GM18520 (cell line): ENCODE measurements at regions not wholly inside any gene's neighbourhood (a gene's known extent, or its start where the extent isn't known, plus 50 kb on each side); places are given as distances from the start of the nearest gene placed in this dataset.
"Not testable (repeated sequence)": the region's sequence is repeated elsewhere in the genome, so short reads cannot be mapped to it uniquely, and the experiment has no call there.

Experiments
- ATAC-seq: cut with Tn5 transposase; IDR thresholded peaks from one replicate; pipeline ENCODE4 v1.9.1; 2021; ENCODE audit not compliant: unreplicated experiment

DNA sequence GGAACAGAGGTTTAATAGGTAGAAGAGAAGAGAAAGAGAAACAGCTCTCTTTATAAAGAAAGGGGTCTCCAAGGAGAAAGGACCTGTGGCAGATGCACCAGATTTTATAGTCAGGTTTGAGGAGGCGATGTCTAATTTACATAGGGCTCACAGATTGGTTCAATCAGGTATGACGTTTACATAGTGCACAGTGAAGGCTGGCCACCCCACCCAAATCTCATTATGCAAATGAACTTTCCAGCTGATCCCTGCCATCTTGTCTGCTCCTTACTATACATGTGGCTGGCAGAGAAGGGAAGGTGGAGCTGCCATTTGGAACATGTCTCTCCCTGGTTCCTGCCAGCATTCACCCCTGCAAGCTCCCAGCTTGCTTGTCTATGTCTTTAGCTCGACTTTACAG is 557.8 kb downstream of the SUCLG1 start:
- ATAC-seq: no peak

DNA sequence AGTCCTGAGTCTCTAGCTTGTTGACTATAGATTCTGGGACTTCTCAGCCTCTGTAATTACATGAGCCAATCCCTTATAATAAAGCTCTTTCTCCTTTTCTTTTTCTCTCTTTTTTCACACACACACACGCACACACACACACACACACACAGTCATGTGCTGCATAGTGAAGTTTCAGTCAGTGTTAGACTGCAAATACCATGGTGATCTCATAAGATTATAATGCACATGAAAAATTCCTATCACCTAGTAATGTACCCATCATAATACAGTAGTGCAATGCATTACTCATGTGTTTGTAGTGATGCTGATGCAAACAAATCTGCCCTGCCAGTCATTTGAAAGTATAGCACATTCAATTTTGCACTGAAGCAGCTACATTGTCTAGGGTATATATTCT is 558.2 kb downstream of the SUCLG1 start:
- no peak for ATAC-seq

DNA sequence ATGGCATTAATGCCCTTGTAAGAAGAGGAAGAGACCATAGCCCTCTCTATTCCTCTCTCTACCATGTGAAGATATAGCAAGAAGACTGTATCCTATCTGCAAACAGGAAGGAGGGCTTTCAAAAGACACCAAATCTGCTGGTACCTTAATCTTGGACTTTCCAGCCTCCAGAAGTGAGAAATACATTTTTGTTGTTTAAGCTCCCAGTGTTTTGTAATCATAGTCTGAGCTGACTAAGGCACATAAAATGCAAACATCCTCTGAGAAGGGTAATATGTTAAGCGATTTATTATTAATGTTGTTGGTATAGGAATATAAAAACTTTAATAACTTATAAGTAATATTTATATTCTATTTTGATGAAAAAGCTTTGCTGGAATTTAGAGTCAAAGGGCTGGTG is 559.8 kb downstream of the SUCLG1 start:
- no peak for ATAC-seq

DNA sequence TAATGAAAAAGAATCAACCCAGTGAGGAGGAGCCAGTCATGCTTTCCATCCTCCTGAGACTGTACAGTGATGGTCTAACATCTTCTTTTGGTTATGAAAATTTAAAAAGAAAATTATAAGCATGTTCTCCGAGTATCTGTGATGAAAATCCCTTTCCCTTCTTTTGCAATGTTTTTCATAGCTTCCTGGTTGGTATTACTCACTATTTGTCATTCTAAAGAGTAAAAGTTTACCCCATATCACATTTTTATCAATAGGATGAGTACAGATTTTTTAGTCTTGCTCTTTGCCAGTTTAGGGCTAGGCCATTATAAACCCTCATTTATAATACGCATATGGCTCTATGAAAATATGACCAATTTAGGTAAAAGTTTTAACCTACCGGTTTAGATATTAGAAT is 564.1 kb downstream of the SUCLG1 start:
- ATAC-seq: no peak

DNA sequence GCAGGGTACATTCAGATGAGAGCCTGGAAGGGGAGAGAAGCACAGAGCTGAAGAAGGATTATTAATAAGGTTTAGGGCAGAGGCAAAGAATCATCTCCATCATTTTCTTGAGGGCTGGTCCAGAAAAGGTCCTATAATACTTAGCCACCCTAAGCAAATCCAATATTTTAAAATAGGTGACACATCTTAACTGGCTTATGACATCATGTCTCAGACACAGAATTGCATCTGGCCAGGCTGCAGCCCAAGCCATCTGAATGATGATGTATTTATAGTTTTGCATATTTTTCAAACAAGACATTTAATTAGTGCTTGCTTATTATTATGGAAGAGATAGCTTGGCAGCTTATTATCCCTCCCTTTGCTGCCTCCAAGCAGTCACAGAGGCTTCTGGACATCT is 571.3 kb downstream of the SUCLG1 start:
- ATAC-seq: no peak

DNA sequence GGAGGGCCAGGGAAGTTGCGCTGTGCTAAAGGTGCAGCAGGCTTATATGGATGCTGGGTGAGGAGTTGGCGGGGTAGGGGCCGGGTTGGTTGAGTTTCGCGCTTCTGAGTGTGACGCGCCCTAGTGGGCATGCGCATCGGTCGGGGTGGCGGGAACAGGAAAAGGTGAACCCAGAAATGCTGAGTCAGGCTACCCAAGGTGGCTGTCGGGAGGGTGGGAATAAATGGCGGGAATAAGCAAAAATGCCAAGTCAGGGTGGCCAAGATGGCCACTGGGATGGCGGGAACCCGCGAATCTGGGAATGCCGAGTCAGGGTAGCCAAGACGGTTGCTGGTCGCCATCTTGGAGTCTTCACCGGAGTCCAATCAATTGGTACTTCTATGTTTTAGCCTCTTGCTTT is 580.0 kb downstream of the SUCLG1 start:
- no peak for ATAC-seq

DNA sequence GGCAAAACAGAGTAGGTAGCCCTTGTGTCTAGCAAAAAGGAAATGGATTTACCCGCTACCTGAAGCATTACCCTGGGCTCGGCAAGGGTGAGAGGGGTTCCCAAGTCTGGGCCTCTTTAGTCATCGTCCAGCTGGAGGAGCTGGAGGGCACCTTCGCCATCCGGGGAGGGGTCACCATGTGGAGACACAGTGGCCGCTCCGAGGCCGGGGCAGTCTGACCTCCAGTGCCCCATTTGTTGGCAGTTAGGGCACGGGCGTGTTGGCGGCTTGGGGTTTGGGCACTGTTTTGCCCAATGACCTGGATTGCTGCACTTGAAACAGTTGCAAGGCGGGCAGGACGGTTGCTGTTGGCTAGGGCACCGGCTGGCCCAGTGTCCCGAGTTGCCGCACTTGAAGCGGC is 581.8 kb downstream of the SUCLG1 start:
- ATAC-seq: not testable (repeated sequence)

DNA sequence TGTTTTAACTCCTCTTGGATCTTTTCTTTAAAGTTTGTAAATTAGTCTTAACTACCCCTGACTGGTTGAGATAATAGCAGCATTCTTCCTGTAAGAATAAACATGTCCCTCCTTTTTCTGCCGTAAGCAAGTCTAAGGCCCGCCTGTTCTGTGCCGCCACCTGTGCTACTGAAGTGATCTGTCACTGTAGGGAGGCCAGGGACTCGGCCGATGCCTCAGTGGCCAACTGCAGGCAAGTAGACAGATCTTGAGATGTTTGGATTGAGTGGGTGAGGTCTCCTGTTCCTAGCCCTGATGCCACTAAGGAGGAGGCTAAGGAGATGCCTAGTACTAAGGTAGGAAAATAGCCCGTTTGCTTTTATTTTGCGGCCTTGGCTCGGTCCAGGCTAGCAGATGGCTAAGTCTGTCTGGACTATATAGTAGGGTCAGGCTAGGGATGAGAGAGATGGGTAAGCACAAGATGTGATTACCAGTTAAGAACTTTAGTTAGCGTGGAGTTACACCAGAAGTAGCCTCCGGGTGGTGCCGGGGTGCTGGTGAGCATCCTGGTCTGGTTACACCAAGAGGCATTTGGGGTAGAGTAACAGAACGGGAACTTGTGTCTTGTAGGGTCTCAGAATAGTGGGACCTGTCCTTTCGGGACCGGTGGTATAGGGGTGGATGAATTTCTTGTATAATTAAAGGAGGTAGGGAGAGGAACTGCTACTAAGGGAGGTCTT is 584.2 kb downstream of the SUCLG1 start:
- no peak for ATAC-seq

DNA sequence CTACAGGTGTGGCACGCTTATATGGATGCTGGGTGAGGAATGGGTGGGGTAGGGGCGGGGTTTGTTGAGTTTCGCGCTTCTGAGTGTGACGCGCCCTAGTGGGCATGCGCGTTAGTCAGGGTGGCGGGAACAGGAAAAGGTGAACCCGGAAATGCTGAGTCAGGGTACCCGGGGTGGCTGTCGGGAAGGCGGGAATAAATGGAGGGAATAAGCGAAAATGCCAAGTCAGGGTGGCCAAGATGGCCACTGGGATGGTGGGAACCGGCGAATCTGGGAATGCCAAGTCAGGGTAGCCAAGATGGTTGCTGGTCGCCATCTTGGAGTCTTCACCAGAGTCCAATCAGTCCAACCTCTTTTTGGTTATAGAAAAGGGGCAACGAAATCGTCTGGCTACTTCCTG is 585.0 kb downstream of the SUCLG1 start:
- no peak for ATAC-seq

DNA sequence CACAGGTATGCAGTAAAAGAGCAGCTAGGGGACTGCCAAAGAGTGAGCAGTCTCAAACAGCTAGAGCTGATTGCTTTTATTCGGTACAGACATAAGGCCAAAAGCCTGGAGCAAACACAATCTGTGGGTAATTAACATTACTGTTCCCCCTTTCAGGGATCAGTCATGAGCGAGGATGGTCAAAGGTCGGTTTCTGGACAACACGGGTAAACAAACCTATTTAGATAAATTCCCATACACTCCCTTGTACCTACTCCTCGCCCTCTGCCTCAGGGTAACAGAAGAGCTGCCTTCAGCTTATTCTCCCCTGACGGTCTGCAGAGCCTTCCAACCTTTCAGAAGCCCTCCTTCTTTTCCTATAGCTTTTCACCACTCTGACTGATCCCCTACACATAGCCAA is 586.0 kb downstream of the SUCLG1 start:
- ATAC-seq: no peak

DNA sequence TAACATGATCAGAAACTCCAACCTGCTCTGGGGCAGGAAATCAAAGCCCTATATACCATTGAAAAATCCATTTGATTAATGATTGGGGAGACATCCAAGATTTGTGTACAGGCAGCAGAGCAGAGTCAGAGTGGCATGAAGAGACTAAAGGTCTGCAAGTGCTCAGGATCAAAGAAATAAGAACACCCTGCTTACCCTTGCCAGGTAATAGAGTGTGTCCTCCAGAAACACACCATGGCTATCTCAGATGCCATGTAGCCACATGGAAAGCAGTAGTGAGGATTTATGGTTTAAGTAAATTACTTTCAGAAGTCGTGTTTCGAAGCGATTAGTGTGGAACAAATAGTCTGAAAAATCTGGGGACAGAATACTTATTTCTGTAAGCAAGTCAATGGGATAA is 592.9 kb downstream of the SUCLG1 start:
- ATAC-seq: no peak

DNA sequence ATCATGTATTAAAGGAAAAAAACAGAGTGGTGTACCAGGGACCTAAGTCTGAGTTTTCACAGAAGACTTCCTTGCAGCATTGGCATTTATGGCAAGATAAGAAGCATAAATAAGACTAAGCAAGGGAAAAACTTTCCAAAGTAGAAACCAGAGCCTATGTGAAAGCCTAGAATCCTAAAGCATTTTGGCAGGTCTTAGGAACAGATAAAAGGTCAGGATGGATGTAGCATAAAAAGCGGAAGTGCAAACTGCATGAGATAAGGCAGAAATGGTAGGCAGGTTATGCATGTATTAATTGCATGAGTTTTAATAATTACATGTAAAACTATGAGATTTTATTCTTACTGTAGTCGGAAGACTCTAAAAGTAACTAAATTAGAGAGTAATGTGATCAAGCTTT is 596.5 kb downstream of the SUCLG1 start:
- no peak for ATAC-seq

DNA sequence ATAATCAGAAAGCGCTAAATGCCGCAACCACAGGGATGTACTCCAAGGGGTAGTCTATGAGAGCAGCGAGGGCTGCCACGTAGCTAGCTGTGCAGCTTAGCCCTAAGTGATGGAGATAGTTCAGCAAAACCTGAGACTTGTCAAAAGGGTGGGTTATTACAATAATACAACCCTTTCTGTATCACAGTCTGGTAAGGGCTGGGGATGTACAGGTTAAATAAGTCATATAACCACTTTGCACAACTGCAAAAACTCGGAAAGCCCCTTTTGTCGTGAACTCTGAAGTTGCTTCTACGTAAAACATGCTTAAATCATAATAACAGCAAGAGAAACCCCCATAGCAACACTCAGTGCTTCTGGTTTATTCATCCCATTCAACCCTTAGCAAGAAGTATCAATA is 598.8 kb downstream of the SUCLG1 start:
- no peak for ATAC-seq

DNA sequence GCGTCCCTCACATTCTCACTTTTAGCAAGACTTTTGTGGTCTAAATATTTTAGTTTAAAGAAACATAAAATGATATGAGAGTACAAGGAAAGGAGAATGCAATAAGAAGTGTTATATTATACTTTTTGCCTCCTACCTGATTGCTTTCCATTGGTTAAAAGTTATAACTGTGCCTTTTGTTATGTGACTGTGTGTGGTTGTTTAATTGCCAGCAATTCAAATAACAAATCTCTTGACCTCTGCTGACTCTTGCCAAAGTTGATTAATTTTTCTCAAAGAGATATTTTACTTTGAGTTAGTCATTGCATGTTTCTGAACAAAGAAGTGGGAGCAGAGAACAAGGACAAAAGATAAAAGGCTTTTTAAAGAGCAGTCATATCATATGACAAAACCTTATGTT is 599.5 kb downstream of the SUCLG1 start:
- no peak for ATAC-seq

DNA sequence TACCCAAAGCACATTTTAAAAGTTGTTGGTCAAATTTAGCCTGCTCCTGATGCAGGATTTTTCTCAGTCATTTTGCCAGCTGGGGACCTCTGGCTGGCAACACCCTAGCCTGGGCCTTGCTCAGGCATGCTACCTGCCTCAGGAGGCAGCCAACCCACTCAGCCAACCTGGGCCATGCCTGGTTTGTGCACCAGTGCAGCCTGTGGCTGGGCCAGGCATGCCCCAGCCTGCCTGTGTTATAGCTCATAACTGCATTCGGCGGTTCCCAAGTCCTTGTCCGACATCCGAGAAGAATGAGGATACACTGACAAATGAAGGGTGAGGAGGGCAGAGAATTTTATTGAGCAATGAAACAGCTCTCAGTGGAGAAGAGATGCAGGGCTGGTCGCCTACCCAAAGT is 608.0 kb downstream of the SUCLG1 start:
- no peak for ATAC-seq

DNA sequence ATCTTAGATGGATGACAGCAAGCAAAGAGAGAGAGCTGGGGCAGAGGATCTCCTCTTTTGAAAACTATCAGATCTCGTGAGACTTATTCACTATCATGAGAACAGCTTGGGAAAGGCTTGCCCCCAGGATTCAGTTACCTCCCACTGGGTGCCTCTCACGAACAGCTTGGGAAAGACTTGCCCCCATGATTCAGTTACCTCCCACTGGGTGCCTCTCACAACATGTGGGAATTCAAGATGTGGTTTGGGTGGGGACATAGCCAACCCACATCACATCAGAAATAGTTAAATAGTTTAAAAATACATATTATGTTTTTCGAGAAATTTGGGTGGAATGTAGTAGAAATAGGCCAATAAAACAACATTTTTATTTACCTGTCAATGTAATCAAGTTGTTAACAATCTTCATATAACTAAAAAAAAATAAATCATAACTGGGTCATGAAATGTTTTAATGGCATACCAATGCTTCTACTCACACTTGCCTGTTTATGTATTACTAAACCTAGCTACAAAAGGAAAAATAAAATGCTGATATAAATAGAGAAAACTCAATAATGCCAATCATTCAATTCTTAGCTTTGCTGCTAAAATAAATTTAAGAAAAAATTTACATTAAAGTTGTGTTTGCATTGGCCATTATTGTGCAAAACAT is 608.9 kb downstream of the SUCLG1 start:
- ATAC-seq: no peak

DNA sequence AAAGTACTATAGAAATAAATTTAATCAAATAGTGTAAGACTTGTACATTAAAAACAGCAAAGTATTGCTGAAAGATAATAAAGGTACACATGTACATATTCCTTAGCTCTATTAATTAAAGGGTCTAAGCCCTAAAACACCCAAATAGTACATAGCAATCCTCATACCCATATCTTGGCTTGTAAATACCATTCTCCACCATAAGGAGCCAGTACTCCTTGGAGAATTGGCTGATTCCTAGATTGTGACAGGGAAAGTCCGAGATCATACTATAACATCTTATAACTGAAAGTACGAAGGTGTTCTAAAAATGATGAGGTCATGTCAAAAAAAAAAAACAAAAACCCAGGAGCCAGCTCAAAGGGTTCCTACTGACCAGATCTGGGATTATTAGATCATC is 614.6 kb downstream of the SUCLG1 start:
- ATAC-seq: no peak

DNA sequence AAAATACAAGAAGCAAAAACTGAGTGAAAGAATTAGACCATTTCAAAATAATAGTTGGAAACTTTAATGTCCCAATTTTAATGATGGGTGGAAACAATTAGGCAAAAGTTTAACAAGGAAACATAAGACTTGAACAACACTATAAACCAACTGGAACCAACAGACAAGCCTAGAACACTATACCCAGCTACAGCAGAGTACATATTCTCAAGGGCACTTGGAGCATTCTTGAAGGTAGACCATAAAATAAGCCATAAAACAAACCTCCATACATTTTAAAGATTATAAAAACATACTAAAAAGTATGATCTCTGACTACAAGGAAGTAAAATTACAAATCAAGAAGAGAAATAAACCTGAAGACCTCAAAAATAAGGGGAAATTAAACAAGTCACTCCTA is 616.7 kb downstream of the SUCLG1 start:
- ATAC-seq: no peak

DNA sequence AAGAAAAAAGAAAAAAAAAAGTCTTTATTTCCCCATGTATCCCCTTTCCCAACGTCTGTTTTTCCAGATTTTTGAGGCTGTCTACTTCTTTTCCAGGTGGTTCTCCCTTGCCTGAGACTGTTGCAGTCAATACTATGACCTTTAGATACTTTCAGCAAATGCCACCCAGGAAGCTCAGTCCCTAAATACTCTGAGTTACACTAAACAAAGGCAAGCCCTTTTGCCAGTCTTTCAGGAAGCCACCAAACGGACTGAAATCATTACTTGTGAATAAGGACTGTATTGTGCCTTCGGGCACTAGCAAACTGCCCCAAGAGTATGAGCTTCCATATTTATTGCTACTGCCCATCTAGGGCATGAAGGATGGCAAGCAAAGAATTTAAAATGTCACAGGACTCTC is 621.3 kb downstream of the SUCLG1 start:
- no peak for ATAC-seq

DNA sequence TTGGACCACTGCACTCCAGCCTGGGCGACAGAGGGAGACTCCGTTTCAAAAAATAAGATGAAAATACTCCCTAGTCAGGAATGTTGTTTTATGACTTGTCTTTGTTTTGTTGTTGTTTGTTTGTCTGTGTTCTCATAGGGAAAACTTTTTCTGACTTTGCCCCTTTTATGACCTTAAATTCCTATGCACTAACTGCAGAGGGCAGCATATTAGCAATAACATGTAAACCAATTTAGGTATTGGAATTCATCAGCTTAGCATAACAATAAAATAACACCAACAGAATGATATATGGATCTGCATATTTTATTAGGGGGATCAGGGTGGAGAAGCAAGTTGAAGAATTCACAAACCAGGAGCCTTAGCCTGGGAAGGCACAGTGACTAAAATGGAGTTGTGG is 631.5 kb downstream of the SUCLG1 start:
- ATAC-seq: no peak

DNA sequence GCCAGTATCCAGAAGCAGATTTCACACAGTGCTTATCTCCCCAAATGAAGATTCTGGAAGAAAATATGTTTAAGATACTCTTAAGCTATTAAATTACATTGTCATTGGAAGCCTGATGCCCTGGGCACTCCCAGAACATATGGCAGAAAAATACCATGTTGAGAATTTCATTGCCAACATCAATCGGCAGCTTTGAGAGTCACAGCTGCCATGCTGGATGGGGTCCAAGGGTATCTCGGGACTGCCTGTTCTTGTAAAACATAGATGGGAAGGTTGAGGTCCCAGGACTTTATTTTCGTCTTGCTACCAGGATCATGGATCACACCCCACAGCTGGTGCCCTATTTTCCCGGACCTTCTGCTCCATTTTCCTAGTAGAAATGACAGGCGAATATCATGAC is 632.5 kb downstream of the SUCLG1 start:
- ATAC-seq: no peak

DNA sequence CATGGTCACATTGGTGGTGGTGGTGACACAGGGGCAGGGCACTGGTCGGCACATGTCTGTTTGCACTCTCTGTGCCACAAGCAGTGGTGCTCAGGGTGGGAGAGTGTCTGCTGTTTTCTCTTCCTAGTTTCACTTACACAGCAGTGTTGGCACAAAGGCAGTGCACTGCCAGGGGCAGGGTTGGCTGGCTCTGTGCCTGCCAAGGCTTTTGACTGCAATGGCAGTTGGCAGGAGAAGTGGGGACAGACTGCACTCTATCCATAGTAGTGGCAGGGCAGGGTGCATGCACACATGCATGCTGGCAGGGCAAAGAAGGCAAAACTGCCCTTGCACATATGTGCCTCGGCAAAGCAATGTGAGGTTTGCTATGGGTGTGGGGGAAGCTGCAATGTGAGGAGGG is 635.9 kb downstream of the SUCLG1 start:
- ATAC-seq: no peak

DNA sequence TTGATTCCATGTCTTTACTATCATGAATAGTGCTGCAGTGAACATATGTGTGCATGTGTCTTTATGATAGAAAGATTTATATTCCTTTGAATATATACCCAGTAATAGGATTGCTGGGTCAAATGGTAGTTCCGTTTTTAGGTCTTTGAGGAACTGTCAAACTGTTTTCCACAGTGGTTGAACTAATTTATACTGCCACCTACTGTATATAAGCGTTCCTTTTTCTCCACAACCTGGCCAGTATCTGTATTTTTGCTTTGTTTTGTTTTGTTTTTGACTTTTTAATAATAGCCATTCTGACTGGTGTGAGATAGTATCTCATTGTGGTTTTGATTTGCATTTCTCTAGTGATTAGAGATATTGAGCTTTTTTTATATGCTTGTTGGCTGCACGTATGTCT is 641.6 kb downstream of the SUCLG1 start:
- ATAC-seq: no peak
